Uterus (tissue), 3 donors: ENCODE measurements at regions not wholly inside any gene's neighbourhood (a gene's known extent, or its start where the extent isn't known, plus 50 kb on each side); places are given as distances from the start of the nearest gene placed in this dataset.

Experiments
- DNase-seq, 2 donors: peaks; one replicate each; pipeline ENCODE4 v3.0.0-alpha.2; 2019 to 2020
- H3K27ac ChIP-seq, 2 donors: fragments of 200-600 bp; sonication (generic); 1 replicate in 1 of 2; 2 replicates in 1 of 2; pipeline ENCODE4 v1.5.1; 2016 to 2018
- H3K27me3 ChIP-seq, 2 donors: fragments of 200-600 bp; sonication (generic); one replicate each; pipeline ENCODE4 v1.5.1; 2018 to 2019; ENCODE audit warnings: control low read depth in 1 of 2
- H3K36me3 ChIP-seq, 2 donors: fragments of 200-600 bp; sonication (generic); one replicate each; pipeline ENCODE4 v1.5.1; 2019; ENCODE audit warnings: control low read depth in 1 of 2
- H3K4me1 ChIP-seq, 2 donors: fragments of 200-600 bp; sonication (generic); one replicate each; pipeline ENCODE4 v1.5.1; 2018 to 2019; ENCODE audit warnings: control low read depth in 1 of 2
- H3K4me3 ChIP-seq, 2 donors: fragments of 200-600 bp; sonication (generic); 1 replicate in 1 of 2; 2 replicates in 1 of 2; pipeline ENCODE4 v1.5.1; 2018 to 2019; ENCODE audit warnings: mild to moderate bottlenecking in 1 of 2
- H3K9me3 ChIP-seq, 2 donors: fragments of 200-600 bp; sonication (generic); one replicate each; pipeline ENCODE4 v1.5.1; 2019; ENCODE audit warnings: control low read depth in 1 of 2
- CTCF ChIP-seq, 4 experiments: fragments of 200-600 bp in 2 of 4; fragments of 450-650 bp in 2 of 4; sonication (generic) in 2 of 4; IDR thresholded peaks; one replicate each; pipeline ENCODE4 v1.5.1; 2016 to 2019; ENCODE audit warnings: antibody characterized with exemption in 4 of 4, mild to moderate bottlenecking in 2 of 4, moderate library complexity in 1 of 4
- POLR2A ChIP-seq, 2 donors: fragments of 450-650 bp; IDR thresholded peaks; one replicate each; pipeline ENCODE4 v1.6.1; 2016; ENCODE audit warnings: antibody characterized with exemption in 2 of 2, mild to moderate bottlenecking in 1 of 2, moderate library complexity in 1 of 2
- intact Hi-C: fragments of 100-400 bp; cut with DNase I; formaldehyde crosslinking; loops from one replicate; pipeline ENCODE4 v1.15.1; 2023; ENCODE audit warnings: low total_unique reads
- donor health status: DM: yes; HTN: yes; CAD: no.

- no peak for DNase-seq
- no peak for TF ChIP-seq POLR2A (IDR thresholded peaks at IDR 0.05)
- TF ChIP-seq CTCF (IDR thresholded peaks at IDR 0.05): no peak
- Histone ChIP-seq H3K4me1 (no peaks in the 10 kb centered on the region), H3K9me3 (no peaks in the 10 kb centered on the region), H3K36me3 (no peaks in the 10 kb centered on the region), H3K27me3 (no peaks in the 10 kb centered on the region), H3K4me3 (no peak overlapping the region), H3K27ac (no peak overlapping the region)
- intact Hi-C loops: no loop called here
Measured at GRCh38 chrX:1767026-1767425, 152.2 kb downstream of the ASMT start.

- H3K4me1 ChIP-seq: no peaks in the 10 kb centered on the region
- TF ChIP-seq CTCF (IDR thresholded peaks at IDR 0.05) (no peak), POLR2A (IDR thresholded peaks at IDR 0.05) (no peak)
- no peaks in the 10 kb centered on the region for H3K9me3 ChIP-seq
- no peak overlapping the region for H3K27ac ChIP-seq
- H3K27me3 ChIP-seq: no peaks in the 10 kb centered on the region
- DNase-seq: no peak
- intact Hi-C loops: no loop called here
- H3K36me3 ChIP-seq: no peaks in the 10 kb centered on the region
- H3K4me3 ChIP-seq: no peak overlapping the region
Measured at GRCh38 chrX:1778817-1779216, 164.0 kb downstream of the ASMT start.

GRCh38 chrX:1779626-1780025, 164.8 kb downstream of the ASMT start:
- no peak overlapping the region for H3K27ac ChIP-seq
- TF ChIP-seq POLR2A (IDR thresholded peaks at IDR 0.05) (no peak), CTCF (IDR thresholded peaks at IDR 0.05) (no peak)
- no peak for DNase-seq

GRCh38 chrX:1781766-1782165, 166.9 kb downstream of the ASMT start:
- Histone ChIP-seq H3K27me3 (no peaks in the 10 kb centered on the region), H3K9me3 (no peaks in the 10 kb centered on the region), H3K36me3 (no peaks in the 10 kb centered on the region), H3K4me3 (no peak overlapping the region), H3K27ac (no peak overlapping the region), H3K4me1 (no peaks in the 10 kb centered on the region)
- intact Hi-C loops: no loop called here
- no peak for DNase-seq
- TF ChIP-seq POLR2A (IDR thresholded peaks at IDR 0.05) (no peak), CTCF (IDR thresholded peaks at IDR 0.05) (no peak)

More at GRCh38 chrX:1779626-1780025, 164.8 kb downstream of the ASMT start:
- H3K27me3 ChIP-seq: no peaks in the 10 kb centered on the region
- no peaks in the 10 kb centered on the region for H3K9me3 ChIP-seq
- no peaks in the 10 kb centered on the region for H3K4me1 ChIP-seq
- H3K4me3 ChIP-seq: no peak overlapping the region
- intact Hi-C loops: no loop called here
- no peaks in the 10 kb centered on the region for H3K36me3 ChIP-seq

GRCh38 chrX:1784773-1785172, 169.9 kb downstream of the ASMT start:
- H3K27me3 ChIP-seq: no peaks in the 10 kb centered on the region
- TF ChIP-seq POLR2A (IDR thresholded peaks at IDR 0.05) (no peak), CTCF (IDR thresholded peaks at IDR 0.05) (no peak)
- H3K4me1 ChIP-seq: no peaks in the 10 kb centered on the region
- intact Hi-C loops: no loop called here
- no peaks in the 10 kb centered on the region for H3K9me3 ChIP-seq
- DNase-seq: no peak
- no peaks in the 10 kb centered on the region for H3K36me3 ChIP-seq
- H3K4me3 ChIP-seq: no peak overlapping the region
- no peak overlapping the region for H3K27ac ChIP-seq
